Fibroblast of the aortic adventitia (primary cell): ENCODE measurements at regions not wholly inside any gene's neighbourhood (a gene's known extent, or its start where the extent isn't known, plus 50 kb on each side); places are given as distances from the start of the nearest gene placed in this dataset.

Experiments
- DNase-seq: peaks from one replicate; pipeline ENCODE4 v3.0.0-alpha.2; 2010; ENCODE audit warnings: low read depth
- H3K4me3 ChIP-seq: 2 replicates; pipeline ENCODE4 v1.5.1; 2011; ENCODE audit warnings: low read depth, mild to moderate bottlenecking, control low read depth, low read length, moderate library complexity
- CTCF ChIP-seq: IDR thresholded peaks from 2 replicates; pipeline ENCODE4 v1.5.1; 2011; ENCODE audit warnings: mild to moderate bottlenecking, low read length, control low read depth, inconsistent platforms; ENCODE audit not compliant: insufficient read depth

- no peak for DNase-seq
- TF ChIP-seq CTCF: no peak
- no peak overlapping the region for H3K4me3 ChIP-seq
These were observed 363.9 kb downstream of the MAFB start for GRCh38 chr20:40325006-40325568.

- TF ChIP-seq CTCF: no peak
- no peak overlapping the region for H3K4me3 ChIP-seq
- DNase-seq: no peak
These were observed 365.7 kb downstream of the MAFB start for GRCh38 chr20:40323361-40323794.

- no peak overlapping the region for H3K4me3 ChIP-seq
- TF ChIP-seq CTCF: no peak
- DNase-seq: no peak
These were observed 366.1 kb downstream of the MAFB start for GRCh38 chr20:40322941-40323340.

- no peak overlapping the region for H3K4me3 ChIP-seq
- TF ChIP-seq CTCF: no peak
- DNase-seq: no peak
These were observed 368.5 kb downstream of the MAFB start for GRCh38 chr20:40320517-40321011.

GRCh38 chr20:40319741-40320516, 369.1 kb downstream of the MAFB start:
- no peak overlapping the region for H3K4me3 ChIP-seq
- no peak for DNase-seq
- no peak for TF ChIP-seq CTCF

- no peak for TF ChIP-seq CTCF
- H3K4me3 ChIP-seq: no peak overlapping the region
- DNase-seq: no peak
These were observed 370.0 kb downstream of the MAFB start for GRCh38 chr20:40319056-40319455.
